Stimulated activated naive CD8-positive, alpha-beta T cell treated with anti-CD3 and anti-CD28 coated beads, Interleukin-15, Interleukin-2, amounts not matched to agents 100 U/mL and 50 U/mL, for 24 hours (primary cell): ENCODE measurements at regions not wholly inside any gene's neighbourhood (a gene's known extent, or its start where the extent isn't known, plus 50 kb on each side); places are given as distances from the start of the nearest gene placed in this dataset.

Source experiments
- ATAC-seq: fragments of 150-1000 bp; cut with Tn5 transposase; one replicate; pipeline ENCODE4 v1.10.0; 2021
- DNase-seq: peaks from one replicate; pipeline ENCODE4 v3.0.0; 2021

DNA sequence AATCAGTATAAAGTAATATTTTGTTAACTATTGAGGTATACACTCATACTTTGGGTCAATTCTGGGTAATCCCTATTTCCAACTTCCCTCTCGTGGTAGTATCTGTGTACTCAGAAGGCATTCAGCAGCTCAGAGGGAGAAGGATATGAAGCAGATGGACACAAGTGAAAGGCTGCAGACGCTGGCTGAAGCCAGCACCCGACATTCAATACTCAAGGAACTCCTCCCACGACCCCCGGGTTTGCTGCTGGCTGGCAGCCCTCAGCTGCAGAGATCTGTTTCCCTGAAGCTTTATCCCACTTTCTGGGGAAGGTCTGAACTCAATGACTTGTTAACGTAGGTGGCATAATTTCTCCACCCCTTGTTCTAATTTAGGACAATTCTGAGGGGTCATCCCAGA, 847.3 kb upstream of the SOX11 start:
- no peak for DNase-seq

GRCh38 chr2:4862031-4862430, 830.2 kb upstream of the SOX11 start:
- DNase-seq (no peak), ATAC-seq (no peak)

More for the DNA sequence above, 847.3 kb upstream of the SOX11 start:
- ATAC-seq = no peak

DNA sequence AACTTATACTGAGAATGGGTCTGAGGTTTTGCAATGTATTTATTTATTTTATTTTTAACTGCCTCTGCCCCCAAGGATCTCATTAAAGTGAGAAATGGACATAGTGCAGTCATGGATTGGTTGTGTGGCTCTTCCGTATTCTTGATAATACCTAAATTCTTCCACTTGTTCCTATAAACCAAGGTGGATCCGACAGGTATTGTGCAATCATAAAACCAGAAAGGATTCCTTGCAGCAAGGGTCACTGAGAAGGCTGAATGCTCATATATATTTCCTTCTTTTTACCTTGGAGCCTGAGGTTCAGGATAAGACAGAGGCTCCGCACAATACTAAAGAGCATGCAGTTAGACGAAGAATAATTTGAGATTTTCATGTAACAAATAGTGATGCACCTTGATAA, 826.0 kb upstream of the SOX11 start:
- DNase-seq (no peak), ATAC-seq (no peak)

DNA sequence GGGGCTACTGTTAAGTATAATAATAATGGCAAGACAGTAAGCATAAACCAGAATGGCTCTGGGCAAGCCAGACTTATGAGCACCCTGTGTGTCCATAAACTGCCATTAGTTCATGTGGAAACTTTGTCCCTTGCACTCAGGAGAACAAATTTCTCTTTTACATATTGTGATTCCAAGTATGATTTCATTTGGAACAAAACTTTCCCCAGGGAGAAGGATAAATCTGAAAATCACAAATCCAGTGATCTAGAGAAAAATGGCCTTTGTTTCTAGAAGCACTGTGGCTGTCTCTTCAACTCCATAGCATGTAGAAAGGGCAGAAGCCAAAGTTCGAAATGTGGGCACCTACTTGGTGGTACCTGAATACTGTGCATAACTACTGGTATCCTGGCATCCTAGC, 823.7 kb upstream of the SOX11 start:
- no peak for ATAC-seq

DNA sequence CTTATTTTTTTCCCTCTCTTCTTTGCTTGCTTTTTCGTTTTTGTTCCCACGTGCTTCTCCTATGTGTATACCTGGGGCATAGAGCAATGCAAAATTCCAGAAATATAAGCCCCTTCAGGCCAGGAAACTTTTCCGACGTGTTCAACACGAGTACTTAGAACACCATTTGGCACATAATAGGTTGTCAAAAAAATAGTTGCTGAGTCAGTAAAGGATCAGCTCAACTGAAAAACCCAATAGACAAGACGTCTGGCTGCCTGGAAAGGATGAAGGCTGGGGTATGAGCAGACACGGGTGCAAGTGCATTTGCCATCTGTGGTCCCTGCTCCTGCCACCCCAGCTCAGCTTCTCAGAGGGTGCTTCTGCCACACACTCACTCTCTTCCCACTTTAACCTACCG, 823.0 kb upstream of the SOX11 start:
- DNase-seq (no peak), ATAC-seq (no peak)

More for the DNA sequence above, 823.7 kb upstream of the SOX11 start:
- DNase-seq = no peak

DNA sequence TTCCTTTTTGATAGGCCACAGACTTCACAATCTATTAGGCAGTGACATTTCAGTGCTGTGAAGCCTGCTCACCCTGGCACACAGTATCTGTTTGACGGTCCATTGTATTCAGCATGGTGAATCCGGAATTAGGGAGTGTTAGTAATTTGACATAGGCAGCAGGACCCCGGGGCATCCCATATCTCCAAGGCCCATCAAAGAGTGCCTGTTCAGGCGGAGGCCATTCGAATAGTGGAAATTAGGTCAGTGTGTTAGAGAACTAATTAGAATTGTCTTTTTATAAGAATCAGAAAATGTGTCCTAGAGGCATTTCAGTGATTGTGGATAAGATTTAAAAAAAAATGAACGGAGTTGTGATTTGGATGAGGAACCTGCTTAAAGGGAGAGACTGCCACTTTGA, 818.8 kb upstream of the SOX11 start:
- DNase-seq = no peak
- ATAC-seq = no peak

DNA sequence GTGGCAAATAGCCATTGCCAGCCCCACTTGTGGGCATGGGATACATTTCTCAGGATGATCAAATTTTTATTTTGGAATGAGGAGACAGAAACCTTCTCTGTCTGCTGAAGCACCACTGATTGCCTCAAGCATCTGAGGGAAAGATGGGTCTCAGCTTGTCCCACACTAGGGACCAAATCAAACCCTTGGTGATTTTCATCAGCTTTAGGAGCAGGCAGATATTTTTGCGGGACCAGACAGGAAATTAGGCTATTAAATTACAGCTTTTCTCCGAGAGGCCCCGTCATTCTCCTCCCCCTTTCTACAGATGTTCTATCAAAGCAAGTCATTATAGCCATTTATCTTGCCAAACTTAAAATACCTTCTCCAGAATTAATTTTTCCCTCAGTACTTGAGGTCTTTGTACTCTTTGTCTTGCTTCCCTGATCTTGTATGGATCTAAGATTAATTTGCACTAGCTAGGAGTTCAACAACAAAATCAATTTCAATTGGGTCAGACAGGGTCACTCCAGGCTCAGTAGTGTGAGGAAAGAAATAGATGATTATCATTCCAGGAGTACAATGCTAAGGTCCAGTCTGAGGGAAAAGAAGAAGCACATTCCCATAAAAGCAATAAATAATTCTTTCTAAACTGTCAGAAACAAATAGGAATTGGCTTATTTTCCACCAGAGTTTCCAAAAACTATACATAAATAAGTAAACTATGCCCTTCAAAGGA, 818.1 kb upstream of the SOX11 start:
- DNase-seq (no peak), ATAC-seq (no peak)

DNA sequence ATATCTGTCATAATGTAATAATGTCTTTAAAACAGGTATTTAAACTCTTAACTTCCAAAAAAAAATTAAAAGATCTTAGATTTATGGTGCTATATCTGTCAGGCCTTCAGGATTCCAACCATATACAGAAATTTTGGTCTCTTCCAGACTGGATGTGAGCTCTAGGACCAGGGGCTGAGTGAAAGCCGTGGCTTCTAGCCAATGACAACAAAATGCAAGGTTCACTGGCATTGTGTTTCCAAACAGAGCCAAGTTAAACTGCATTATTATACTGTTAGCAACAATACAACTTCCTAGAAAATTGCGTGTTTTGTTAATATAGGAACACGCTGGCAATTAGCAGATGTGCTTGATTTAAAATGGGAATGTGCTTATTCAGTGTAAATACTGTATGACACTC, 809.8 kb upstream of the SOX11 start:
- ATAC-seq (no peak), DNase-seq (no peak)

GRCh38 chr2:4882941-4883340, 809.2 kb upstream of the SOX11 start:
- DNase-seq = no peak
- no peak for ATAC-seq

DNA sequence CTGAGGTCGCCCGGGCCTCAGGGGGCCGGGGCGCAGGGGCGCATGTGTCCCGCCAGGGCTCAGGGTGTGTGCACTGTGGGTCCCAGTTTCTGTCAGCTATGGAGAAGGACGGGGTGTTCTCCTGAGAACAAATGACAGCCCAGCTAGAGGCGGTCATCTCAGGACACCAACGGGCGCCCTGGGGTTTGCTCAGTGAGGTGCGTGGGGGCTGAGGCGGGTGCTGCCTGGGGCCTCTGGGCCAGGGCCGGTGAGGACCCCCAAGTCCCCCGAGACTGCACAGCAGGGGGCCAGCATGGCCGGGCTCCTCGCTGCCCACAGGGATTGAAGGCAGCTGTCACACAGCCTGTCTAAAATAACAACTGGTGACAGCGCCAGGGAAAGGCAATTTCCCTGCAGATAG, 808.8 kb upstream of the SOX11 start:
- ATAC-seq (no peak), DNase-seq (no peak)

GRCh38 chr2:4884117-4884571, 808.0 kb upstream of the SOX11 start:
- no peak for ATAC-seq
- DNase-seq = no peak

DNA sequence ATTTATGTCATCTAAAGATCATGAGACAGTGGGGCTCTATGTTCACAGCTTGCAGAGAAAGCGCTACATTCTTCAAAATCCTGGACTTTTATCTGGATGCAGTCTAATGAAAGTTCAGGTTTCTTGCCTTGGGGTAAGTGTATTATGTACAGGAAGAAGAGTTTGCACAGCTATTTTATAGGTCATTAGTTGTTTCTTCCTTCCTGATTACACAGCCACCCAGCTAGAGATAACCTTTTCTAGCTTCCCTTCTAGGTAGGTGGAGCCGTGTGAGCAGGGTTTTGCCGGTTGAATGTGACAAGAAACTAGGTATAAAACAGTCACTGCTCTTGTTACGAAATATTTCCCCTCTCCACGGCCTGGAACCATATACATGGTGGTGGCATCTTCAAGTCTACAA, 800.8 kb upstream of the SOX11 start:
- ATAC-seq (no peak), DNase-seq (no peak)

DNA sequence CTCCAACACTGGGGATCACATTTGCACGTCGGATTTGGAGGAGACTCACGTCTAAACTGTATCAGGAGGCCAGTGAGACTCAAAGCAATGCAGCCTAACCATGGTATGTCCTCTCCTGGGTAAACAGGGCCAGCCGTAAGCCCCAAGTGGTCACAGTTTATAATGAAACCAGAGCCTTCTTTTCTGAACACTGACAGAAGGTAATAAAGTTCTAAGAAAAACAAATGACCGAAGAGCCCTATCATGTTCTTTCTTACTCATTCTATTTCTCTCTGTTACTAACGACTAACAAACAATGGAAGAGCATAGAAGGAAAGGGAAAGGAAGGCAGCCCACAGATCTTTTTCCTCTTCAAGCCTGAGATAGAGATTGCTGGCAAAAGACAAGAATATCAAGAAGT, 796.8 kb upstream of the SOX11 start:
- DNase-seq = no peak

GRCh38 chr2:4898706-4899105, 793.5 kb upstream of the SOX11 start:
- no peak for DNase-seq

More for the DNA sequence above, 796.8 kb upstream of the SOX11 start:
- no peak for ATAC-seq

DNA sequence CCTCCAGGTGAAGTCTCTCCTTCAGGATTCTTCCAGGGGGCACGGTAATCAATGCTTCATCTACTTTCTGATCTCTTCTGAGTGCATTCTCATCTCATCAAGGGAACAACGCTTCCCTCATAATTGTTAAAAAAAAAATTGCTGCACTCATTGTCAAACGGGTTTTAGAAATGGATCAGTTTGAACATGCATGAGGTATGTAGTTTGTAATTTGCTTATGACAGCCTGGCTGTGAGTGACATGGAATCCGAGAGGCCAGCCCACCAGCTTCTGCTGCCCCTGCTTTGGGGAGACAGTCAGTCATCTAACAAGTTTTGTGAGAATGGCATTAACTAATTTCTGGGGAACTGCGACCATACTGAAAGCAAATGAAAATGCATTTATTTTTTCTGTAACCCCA, 791.9 kb upstream of the SOX11 start:
- DNase-seq = no peak
- ATAC-seq = no peak

More at GRCh38 chr2:4898706-4899105, 793.5 kb upstream of the SOX11 start:
- ATAC-seq = no peak

DNA sequence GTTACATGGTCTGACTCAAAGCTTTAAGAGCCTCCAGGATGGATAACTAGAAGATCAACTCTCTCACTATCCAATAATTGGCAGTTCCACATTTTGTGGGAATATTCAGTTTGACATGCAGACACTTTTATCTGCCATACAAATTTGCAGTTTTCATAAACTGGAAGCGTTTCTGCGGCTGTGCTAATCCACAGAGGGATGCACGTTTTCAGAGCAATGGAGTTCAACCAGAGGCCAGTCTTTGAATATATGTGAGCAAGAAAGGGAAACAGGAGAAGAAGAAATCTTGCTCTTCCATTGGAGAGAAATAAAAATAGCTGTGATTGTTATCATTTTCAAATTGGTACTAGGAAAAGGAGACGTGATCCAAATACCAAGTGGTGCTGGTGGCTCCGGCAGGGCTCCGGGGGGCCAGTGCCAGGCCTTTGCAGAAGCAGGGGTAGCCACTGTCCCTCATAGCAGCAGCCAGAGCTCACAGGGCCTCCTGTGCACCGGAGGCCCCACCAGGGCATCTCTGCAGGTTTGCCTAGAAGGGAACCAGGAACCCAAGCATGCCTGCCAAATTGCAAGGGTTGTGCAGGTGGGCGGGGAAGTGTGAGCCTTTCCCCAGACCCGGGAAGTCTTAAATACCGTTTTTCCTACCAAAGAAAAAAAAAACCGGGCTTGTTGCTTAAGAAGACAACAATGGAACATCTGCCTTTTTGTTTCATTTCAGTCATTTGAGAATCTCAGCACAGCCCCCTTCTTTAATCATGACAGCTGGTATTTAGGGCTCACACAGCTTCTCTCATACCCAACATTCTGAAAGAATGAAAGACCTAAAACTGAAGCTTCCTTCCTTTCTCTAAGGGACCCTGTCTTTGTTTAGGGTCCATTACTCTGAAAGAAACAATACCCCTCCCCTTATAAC, 791.1 kb upstream of the SOX11 start:
- no peak for ATAC-seq
- no peak for DNase-seq

DNA sequence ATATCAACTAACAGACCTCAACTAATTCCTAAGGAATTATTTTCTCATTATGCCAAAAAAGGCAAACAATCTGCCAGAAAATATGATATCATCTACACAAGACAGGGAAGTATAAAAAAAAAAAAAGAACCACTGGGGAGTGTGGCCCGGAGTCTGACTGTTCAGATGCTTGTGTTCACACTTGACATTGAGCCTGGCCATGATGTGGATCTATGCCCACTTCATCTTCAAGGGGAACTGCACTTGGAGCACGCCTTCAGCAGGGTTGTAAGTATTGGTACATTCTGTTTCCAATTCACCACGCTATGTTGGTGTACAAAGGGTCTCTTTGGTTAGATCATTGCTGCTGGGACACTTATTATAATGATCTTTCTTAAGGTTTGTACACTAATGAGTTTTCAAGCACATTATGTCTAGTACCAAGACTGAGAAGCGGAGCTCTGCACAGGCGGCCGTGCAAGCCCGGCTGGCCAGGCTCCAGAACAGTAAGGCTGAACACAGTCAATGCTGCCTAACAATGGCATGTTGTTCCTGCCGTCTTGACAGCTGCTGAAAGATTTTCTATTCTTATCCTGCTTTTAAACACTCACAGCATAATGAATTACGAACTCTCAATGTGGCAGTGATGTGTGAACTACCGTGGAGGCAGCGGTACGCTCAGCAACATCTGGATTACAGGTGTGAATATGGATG, 788.4 kb upstream of the SOX11 start:
- DNase-seq (no peak), ATAC-seq (no peak)

- no peak for ATAC-seq
- DNase-seq = no peak
Measured at GRCh38 chr2:4908461-4908860, 783.7 kb upstream of the SOX11 start.

DNA sequence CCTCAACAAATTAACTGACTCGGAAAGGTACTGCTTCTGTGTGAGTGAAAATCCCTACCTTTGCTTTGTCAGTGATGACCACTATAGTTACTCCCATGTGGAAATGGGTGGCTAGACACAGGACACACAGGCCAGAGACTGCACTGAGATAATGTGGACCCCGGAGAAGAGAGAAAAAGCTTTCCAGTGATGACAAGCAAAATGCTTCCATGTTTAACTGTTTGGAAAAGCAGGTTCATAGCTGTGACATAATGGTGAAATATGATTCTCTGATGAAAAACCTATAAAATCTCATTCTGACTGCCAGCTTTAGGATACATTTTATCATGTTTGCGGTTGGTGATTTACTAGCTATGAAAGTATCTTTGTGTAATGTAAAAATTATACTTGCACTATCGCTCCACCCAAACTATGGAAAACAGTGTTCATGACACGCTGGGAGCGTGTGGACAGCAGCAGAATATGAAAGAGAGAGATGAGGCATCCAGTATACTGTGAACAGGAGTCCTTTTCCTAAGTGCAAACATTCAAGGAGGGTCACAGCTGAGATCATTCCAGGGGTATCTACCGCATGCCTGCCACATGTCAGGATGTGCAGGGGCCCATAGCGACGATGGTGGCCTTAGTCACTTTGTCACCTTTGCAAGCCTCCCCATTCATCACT, 782.7 kb upstream of the SOX11 start:
- DNase-seq (no peak), ATAC-seq (no peak)

GRCh38 chr2:4914036-4914435, 778.1 kb upstream of the SOX11 start:
- ATAC-seq (no peak), DNase-seq (no peak)

DNA sequence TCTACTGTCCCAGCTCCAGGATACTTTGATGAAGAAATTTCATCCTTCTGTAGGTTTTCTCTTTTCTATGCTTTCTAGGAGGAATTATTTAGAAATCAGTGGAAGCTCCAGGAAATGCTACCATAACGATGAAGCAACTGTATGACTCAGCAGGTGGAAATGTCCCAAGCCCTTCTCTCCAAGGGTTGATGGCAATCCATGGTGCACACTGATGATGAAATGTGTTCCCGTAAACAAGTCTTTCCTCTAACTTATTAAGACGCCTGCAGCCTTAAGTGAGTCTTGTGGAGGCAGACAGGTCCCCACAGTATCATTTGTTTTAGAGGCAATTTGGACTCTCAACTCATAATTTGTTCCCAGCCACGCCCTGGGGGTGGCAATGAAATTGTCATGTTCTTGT, 777.6 kb upstream of the SOX11 start:
- ATAC-seq = no peak
- no peak for DNase-seq

DNA sequence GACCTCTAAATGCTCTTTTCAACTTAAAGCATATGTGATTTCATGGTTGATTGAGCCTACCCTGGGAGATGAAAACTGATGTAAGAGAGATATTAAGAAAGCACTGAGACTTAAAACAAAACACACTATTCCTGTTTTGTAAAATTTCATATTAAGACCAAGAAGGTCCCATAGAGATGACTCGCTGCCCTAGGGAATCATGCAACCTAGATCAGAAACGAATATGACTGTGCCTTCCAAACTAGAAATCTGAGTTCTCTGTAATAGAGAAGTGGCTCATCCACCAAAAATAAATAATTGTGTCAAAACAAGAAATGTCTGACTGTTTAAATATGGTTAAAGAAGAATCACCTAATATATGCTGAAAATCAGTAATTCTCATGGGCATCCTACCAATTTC, 776.8 kb upstream of the SOX11 start:
- ATAC-seq (no peak), DNase-seq (no peak)
